ENCODE measurements at regions not wholly inside any gene's neighbourhood (a gene's known extent, or its start where the extent isn't known, plus 50 kb on each side); places are given as distances from the start of the nearest gene placed in this dataset.

- Histone ChIP-seq H3K9me3 (replicated peaks; ENCODE audit: control insufficient read depth, insufficient read depth, low read depth, low read length) (no peaks in the 10 kb centered on the region), H3K27me3 (ENCODE audit: control insufficient read depth in 2 of 2, insufficient read depth in 2 of 2, low read length in 2 of 2) (no peaks in the 10 kb centered on the region), H3K4me3 (no peak overlapping the region), H3K27ac (ENCODE audit: extremely low read depth, low read depth, low read length) (no peak overlapping the region), H3K36me3 (ENCODE audit: control insufficient read depth, insufficient read depth, low read length) (no peaks in the 10 kb centered on the region), H2AFZ (ENCODE audit: low read depth, low read length) (no peak overlapping the region), H3K9ac (ENCODE audit: insufficient read depth in 1 of 2, low read depth in 2 of 2, low read length in 2 of 2) (no peak overlapping the region), H4K20me1 (replicated peaks; ENCODE audit: control insufficient read depth, insufficient read depth, low read length) (no peaks in the 10 kb centered on the region), H3K4me1 (replicated peaks in 1 of 2; ENCODE audit: control insufficient read depth in 2 of 2, insufficient read depth in 2 of 2, low read length in 2 of 2) (no peaks in the 10 kb centered on the region), H3K4me2 (ENCODE audit: insufficient read depth, low read length) (no peak overlapping the region), H3K79me2 (ENCODE audit: control insufficient read depth, insufficient read depth, low read length) (no peaks in the 10 kb centered on the region), H3K9me1 (ENCODE audit: control insufficient read depth, insufficient read depth, low read length) (no peaks in the 10 kb centered on the region)
- intact Hi-C loops (cut with micrococcal nuclease) = no loop called here
- 0% methylated on average over 4 of the region's 4 CpGs for WGBS (ENCODE audit: insufficient coverage, low coverage, missing lambda C conversion rate)
- FAIRE-seq (no peak), ATAC-seq (no peak), DNase-seq (ENCODE audit: extremely low read depth in 1 of 4, low spot score in 3 of 4) (no peak)
- no TSS peak for BruUV-seq (replicated peaks)
- TF ChIP-seq MTA2 (IDR thresholded peaks at IDR 0.05; ENCODE audit: low read depth) = no peak
- no peak for TF ChIP-seq TRIM28 (IDR thresholded peaks at IDR 0.05)
- no peak for TF ChIP-seq SP1 (CRISPR knock-in tag; IDR thresholded peaks at IDR 0.05)
- TF ChIP-seq TEAD4 (IDR thresholded peaks at IDR 0.05; ENCODE audit: low read length) = no peak
- TF ChIP-seq TEAD4 (CRISPR knock-in tag; IDR thresholded peaks at IDR 0.05; ENCODE audit: borderline replicate concordance) = no peak
- TF ChIP-seq ZHX1 (conservative IDR thresholded peaks at IDR 0.05; ENCODE audit: low read length) = no peak
- TF ChIP-seq GABPB1 (CRISPR knock-in tag; IDR thresholded peaks at IDR 0.05) = no peak
- TF ChIP-seq ZNF740 (CRISPR knock-in tag; IDR thresholded peaks at IDR 0.05) = no peak
- no peak for TF ChIP-seq ZNF740 (tag; IDR thresholded peaks at IDR 0.05)
- no peak for TF ChIP-seq MAX (CRISPR knock-in tag; IDR thresholded peaks at IDR 0.05)
- ChIA-PET CTCF (ENCODE audit: low intra/inter-chr PET ratio) (no interaction called here), POLR2A (no interaction called here)
- in situ Hi-C loops (cut with MboI) = no loop called here
Measured at GRCh38 chr18:64244571-64244970, 95.7 kb upstream of the LINC00305 start.

Data from K562 (cell line).